GM19238 (cell line): ENCODE measurements at regions not wholly inside any gene's neighbourhood (a gene's known extent, or its start where the extent isn't known, plus 50 kb on each side); places are given as distances from the start of the nearest gene placed in this dataset.

Source experiments
- DNase-seq: peaks from one replicate; pipeline ENCODE4 v3.0.0; 2011; ENCODE audit warnings: low spot score; ENCODE audit not compliant: insufficient read length

DNA sequence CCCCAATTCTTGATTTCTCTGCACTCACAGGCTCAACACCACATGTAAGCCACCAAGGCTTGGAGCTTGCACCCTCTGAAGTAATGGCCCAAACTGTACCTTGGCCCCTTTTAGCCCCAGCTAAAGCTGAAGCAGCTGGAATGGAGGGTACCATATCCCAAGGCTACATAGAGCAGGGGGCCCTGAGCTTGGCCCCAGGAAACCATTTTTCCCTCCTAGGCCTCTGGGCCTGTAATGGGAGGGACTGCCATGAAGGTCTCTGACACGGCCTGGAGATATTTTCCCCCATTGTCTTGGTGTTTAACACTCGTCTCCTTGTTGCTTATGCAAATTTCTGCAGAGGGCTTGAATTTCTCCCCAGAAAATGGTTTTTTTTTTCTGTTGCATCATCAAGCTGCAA, 69.7 kb downstream of the SKA1 start:
- no peak for DNase-seq

- no peak for DNase-seq
Observed at GRCh38 chr18:50446629-50447028, 71.8 kb downstream of the SKA1 start.

DNA sequence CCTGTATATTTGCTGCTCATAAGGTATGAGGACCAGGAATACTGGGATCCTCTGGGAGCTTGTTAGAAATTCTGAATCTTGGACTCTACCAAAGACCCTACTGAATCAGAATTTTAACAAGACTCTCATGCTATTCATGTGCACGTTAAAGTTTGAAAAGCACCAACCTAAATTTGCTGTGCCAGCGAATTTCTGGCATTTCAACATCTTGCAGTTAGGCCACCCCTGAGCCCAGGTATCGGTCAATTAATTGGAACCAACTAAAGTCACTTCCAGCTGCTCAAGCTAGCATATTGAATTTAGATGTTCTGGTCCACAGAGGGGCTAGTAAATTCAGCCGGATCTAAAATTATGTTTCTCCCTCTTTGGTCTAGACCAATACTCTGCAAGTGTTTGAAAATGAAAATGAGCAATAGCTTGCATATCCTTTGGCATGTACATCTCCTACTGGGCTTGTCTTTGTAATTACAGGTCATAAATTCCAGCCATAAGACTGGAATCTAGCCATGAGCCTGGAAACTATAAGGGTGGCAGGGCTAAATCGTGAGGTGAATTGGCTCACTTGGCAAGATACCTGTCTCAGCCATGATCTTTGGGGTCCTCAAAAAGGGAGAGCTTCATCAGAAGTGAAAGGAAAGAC, 72.4 kb downstream of the SKA1 start:
- no peak for DNase-seq

- DNase-seq, result no peak
Observed at GRCh38 chr18:50447952-50448351, 73.1 kb downstream of the SKA1 start.

DNA sequence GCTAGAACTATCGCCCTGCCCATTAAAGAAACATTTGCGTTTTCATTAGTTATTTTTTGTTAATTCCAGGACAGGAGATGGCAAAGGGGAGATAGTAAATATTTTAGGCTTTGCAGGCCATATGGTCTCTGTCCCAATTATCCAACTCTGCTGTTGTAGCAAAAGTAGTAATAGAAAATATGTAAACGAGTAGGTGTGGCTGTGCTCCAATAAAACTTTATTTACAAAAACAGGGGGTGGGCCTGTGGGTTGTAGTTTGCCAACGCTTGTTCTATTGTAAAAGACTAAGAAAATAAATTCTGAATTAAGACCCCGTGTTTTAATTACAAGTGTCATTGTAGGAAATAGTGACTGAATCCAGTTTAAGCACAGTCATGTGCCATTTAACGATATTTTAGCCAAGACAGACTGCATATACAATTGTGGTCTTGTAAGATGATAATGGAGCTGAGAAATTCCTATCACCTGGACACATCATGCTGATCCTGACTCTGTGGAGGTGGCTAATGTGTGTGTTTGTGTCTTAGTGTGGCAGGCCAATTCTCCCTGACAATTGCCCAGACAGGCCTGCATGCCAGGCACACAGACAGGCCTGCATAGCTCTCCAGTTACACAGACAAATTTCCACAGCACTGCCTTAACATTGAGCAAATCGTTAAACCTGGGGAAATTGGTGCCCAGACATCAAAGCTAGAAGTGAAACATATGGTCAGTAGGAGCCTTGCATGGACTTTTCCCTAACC, 76.4 kb downstream of the SKA1 start:
- no peak for DNase-seq

GRCh38 chr18:50453014-50453680, 78.3 kb downstream of the SKA1 start:
- no peak for DNase-seq

DNA sequence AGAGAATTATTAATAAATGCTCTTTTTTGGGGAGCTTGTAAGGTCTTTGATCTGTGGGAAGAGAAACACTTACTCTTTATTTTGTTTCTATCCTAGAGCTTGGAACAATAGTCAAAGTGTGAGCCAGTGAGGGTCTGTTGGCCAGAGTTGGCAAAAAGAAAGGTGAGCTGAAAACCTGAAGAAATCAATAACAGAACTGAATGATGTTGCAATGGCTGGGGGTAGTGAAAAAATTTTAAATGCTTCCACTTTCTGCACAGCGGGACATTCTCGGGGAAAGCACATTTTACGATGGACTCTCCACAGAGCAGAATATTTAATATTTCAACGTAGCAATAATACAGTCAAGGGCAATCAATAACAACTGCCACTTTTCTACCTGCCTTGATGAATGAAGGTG, 78.9 kb downstream of the SKA1 start:
- no peak for DNase-seq

- no peak for DNase-seq
Observed at GRCh38 chr18:50454387-50454988, 79.6 kb downstream of the SKA1 start.

- DNase-seq, result no peak
Observed at GRCh38 chr18:50456285-50456684, 81.4 kb downstream of the SKA1 start.

GRCh38 chr18:50457639-50458038, 82.8 kb downstream of the SKA1 start:
- DNase-seq, result no peak

- DNase-seq, result no peak
Observed at GRCh38 chr18:50458366-50458765, 83.5 kb downstream of the SKA1 start.

- DNase-seq, result no peak
Observed at GRCh38 chr18:50458796-50459195, 84.0 kb downstream of the SKA1 start.

DNA sequence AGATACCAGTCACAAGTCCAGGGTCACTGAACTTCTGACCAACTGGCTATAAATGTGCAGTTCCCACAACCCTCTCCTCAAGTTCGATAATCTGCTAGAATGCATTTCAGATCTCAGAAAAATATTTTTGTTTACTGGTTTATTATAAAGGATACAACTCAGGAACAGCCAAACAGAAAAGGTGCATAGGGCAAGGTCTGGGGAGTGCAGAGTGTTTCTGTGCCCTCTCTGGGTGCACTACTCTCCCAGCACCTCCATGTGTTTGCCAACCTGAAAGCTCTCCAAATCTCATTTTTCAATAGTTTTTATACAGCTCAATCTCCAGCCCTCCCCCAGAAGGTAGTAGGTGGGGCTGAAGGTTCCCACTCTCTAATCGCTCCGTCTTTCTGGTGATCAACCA, 85.2 kb downstream of the SKA1 start:
- no peak for DNase-seq

GRCh38 chr18:50460716-50461115, 85.9 kb downstream of the SKA1 start:
- no peak for DNase-seq

DNA sequence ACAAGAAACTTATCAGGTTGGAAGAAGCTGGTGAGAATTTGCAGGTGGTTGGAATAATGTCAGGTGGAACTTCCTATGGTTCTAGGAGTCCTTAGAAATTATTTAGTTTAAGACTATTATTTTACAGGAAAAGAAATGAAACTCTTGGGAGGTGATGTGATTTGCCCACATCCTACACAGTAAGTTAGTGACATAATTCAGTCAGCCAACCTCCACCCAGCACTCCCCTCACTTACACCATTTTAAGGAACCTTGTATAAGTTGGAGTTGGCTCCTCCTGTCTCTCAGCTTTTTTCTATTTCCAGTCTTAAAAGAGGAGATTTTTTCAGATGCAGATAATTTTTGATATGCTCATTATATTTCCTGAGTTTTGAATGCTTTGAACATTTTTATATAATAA, 86.4 kb downstream of the SKA1 start:
- DNase-seq, result no peak

DNA sequence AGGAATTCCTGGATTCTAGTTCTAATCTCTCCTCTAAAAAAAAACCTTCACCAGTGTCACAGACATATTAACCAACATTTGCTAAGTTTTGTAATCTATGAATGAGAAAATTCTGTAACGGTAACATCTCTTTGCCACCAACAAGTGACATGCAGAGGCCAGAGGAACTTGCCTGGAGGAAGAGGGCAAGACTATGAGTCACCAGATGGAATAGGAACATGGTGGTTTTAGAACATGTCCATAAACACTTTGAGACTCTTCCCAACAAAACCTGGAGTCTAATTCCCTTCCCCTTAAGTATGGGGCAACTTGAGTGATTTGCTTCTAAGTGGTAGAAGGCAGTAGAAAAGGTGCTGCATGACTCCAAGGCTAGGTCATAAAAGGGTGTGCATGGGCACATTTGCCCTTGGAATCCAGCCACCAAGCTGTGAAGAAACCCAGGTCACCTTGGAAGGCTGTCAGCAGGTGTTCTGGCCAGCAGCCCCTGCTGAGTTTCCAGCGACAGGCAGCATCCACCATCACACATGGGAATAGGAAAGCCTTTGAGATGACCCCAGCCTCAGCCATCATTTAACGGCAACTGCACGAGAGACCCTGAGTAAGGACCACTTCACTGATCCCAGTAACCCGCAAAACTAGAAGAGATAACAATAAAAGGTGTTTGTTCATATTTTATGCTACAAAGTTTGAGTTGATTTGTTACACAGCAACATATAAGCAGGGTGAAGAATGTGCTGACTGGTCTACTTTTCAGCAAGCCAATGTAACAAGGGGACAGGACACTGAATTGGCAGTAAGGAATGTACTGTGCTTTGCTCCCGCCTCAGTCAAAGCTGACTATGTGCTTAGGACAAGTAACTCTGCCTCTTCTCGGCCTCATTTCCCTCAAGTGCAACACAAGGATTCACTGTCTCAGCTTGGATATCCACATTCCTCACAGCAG, 90.6 kb downstream of the SKA1 start:
- no peak for DNase-seq

DNA sequence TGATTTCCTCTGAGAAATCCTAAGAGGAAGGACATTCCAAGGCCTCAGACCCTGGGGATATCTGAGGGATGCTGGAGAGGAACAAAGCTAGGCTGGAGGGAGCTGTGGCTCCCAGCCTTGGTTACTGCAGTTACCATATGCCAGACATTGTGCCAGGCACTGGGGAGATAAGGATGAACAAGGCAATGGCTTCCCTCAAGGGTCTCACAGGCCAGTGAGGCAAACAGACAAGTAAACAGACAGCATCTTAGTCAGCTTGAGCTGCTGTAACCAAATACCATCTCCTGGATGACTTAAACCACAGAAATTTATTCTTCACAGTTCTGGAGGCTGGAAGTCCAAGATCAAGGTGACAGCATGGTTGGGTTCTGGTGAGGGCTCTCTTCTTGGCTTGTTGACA, 91.8 kb downstream of the SKA1 start:
- DNase-seq, result no peak

- no peak for DNase-seq
Observed at GRCh38 chr18:50468807-50469206, 91.1 kb upstream of the MAPK4 start.

- no peak for DNase-seq
Observed at GRCh38 chr18:50469380-50469781, 90.5 kb upstream of the MAPK4 start.

DNA sequence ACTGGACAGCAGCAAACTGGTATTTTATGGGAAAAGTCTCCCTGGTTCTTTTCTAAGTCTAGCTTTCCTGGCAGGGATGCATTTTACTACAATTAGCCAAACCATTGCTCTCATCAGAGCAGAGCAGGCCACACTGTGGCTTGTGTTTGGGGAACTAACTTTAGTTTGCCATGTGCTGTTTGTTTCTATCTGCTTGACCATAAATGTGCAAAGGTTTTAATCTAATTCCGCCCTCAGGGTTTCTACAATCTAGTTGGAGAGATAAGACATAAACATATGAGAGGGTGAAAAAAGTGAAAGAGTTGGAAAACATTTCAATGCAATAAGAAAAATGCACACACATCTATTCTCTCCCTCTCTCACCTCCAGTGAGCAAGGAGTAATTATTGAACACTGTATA, 86.9 kb upstream of the MAPK4 start:
- no peak for DNase-seq

DNA sequence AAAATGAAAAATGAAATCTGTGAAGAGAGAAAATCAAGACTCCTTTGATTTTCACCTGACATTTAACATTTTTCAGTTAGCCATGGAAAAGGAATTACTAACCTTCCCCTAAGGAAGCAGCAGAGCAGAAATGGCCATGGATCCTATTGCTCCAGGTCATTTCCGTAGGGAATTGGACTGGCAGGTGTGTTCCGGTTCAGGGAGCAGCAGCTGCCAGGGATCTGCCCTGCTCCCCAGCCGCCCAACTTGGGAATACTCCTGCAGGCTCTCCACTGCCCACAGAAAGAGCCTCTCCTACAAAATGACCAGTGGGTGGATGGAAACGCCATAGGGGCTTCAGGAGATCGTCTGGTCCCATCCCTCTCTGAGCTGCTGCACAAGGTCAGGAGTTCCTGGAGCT, 86.0 kb upstream of the MAPK4 start:
- DNase-seq, result no peak
